Thyroid gland (tissue), 4 donors: ENCODE measurements at regions not wholly inside any gene's neighbourhood (a gene's known extent, or its start where the extent isn't known, plus 50 kb on each side); places are given as distances from the start of the nearest gene placed in this dataset.

Experiments used
- CTCF ChIP-seq, 6 experiments: fragments of 200-600 bp in 3 of 6; fragments of 450-650 bp in 3 of 6; sonication (generic) in 3 of 6; IDR thresholded peaks; one replicate each; pipeline ENCODE4 v1.5.1; 2016 to 2019; ENCODE audit warnings: antibody characterized with exemption in 6 of 6, mild to moderate bottlenecking in 2 of 6, inconsistent platforms in 1 of 6, moderate library complexity in 1 of 6
- POLR2A ChIP-seq, 2 donors: fragments of 450-650 bp; IDR thresholded peaks; one replicate each; pipeline ENCODE4 v1.6.1; 2017; ENCODE audit warnings: antibody characterized with exemption in 2 of 2, mild to moderate bottlenecking in 2 of 2, moderate library complexity in 1 of 2

- TF ChIP-seq CTCF (IDR thresholded peaks at IDR 0.05), result no peak
- no peak for TF ChIP-seq POLR2A (IDR thresholded peaks at IDR 0.05)
Observed at GRCh38 chr6:14817074-14817473, 428.8 kb upstream of the JARID2 start.
